Activated T-helper 1 cell treated with Interleukin-2 at 50 U/mL for 16 hours (primary cell): ENCODE measurements at regions not wholly inside any gene's neighbourhood (a gene's known extent, or its start where the extent isn't known, plus 50 kb on each side); places are given as distances from the start of the nearest gene placed in this dataset.

ENCODE experiments used
- DNase-seq: peaks from one replicate; pipeline ENCODE4 v3.0.0-alpha.2; 2020; ENCODE audit warnings: low read depth

DNA sequence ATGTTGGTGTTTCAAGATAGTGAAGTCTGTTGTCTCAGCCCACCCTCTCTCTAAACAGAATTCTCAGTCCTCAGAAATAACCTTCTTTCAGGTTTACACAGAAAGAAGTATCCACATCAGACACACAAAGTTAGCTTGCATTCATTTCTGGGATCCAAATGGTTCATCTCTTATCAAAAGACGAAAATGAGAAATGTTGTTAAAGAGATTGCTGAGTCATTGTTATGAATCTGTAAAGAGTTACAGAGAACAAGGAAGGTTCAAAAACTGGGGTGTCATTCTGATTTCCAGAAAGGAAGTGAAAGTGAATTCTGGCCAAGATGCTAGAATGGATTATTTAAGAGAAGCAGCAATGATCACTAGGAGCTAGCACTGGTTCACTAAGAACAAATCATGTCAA is 90.5 kb upstream of the ATXN1 start:
- no peak for DNase-seq

DNA sequence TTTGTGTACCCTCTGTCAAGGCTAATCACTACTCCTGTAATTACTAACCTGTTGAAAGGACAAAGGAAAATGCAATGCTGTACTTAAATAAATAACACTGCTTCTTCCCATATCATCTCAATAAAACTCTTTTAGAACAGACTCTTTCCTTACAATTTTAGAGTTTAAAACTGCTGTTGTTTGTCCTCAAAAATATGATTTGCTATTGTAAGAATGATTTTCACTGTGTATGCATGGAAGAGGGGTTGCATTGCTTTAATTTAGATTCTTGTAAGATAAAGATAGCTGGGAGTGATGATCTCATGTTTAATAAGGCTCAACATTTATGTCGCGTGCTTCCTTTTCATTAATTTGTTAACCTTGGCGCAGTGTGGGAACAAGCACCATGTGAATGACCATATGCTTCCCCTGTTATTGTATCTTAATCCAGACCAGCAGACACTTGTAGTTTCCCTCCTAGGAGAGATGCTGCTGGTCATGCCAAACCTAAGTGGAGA is 89.8 kb upstream of the ATXN1 start:
- no peak for DNase-seq

DNA sequence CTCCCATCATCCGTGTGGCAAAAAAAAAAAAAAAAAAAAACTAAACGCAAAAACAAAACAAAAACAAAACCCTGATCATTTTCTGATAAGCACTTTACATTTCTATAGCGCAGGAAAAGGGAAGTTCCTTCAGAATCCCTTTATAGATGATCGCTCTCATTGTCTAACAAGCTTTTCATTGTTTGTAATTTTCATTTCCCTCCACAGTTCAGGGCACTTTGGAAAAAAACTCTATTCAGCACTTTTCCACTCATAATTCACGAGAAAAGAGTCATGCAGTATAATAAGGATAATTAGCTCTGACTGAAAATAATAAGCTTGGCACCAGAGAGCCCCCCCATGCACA is 89.4 kb upstream of the ATXN1 start:
- no peak for DNase-seq

DNA sequence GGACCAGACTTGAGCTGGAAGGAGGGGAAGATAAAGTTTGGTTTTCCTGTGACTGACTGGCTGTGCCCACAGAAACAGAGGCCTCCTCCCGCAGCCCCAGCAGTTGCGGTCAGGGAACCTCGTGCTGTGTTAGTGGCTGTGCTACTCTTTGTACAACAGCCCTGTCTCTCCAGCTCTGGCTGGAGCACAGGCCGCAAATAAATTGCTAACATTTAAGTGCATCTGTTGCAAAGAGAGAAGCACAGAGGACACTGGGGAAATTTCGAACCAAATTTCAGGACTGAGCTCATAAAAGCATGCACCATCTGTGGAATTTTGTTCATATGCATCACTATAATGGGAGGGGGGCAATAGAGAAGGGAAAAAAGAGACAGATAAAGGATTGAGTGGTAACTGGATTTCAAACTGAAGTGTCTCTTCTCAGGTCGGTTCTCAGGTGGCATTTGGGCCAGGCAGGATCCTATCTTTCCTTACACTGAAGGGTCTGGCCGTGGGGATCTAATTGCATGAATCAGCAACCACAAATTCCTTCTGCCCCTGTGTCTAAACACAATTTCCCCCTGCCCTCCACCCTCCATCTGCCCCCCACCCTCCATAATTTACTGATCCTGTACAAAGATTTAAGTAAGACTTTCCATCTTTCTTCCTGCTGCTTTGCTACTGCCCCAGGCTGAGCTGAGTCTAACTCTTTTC is 88.9 kb upstream of the ATXN1 start:
- DNase-seq, result no peak

DNA sequence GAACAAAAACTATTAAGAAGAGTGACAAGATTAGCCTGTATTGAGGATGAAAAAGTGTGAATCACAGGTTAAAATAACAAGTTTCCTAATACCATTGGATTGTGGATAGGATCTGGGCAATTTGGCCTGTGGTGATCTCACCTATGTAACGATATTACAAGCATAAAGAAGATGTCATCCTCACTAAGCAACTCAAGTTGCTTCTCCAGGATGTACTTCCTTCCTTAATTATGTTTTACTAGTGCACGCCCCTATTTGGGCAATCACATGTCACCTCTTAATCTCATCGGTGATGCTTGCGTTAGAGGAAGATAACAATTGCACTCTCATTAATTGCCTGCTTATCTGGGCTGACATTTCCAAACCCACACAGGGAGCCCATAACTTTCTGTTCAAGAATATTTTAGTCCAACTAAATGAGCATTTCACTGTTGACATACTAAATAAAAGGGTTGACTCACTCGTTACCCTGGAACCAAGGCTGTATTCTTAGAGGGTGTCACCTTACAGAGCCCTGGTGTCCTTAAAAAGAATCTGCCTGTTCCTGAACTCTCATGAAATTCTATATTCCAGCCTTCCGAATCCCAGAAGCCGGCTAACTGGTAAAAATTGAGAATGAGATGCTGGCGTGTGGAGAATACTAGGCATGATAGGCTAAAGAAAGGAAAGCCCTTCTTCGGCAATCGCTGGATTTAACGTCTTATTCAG is 88.2 kb upstream of the ATXN1 start:
- DNase-seq, result no peak

DNA sequence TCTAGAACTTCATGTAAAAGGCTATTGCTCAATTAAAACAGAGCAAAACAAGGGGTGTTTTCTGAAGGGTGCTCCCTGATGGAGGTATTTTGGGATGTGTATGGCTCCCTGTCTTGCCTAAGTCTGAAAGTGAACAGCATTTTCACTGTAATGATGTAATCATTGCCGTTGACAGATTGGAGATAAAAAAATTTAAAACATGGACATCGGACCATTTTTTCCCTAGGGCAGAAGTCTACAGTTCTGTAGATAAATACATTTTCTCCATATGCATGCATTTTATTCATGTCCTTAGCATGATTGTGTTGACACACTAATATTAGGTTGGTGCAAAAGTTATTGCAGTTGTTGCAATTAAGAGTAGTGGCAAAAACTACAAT is 85.1 kb upstream of the ATXN1 start:
- DNase-seq, result no peak

DNA sequence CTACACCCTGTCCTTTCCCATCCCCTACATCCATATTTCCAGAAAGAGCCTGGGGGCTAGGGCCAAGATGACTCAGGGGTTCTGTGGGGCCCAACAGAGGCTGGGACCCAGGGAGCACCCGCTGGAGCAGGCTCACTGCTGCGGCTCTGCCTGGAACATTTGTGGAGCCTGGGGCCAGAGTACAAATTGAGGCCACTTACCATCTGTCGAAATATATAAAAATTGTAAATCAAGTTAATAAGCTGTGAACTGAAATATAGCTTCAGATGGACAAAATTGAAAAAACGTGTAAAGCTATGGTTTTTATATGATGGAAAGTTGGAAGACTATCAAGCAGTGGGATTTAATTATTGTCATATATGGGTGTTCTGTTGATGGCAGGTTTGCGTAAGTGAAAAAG is 82.9 kb upstream of the ATXN1 start:
- DNase-seq, result no peak

DNA sequence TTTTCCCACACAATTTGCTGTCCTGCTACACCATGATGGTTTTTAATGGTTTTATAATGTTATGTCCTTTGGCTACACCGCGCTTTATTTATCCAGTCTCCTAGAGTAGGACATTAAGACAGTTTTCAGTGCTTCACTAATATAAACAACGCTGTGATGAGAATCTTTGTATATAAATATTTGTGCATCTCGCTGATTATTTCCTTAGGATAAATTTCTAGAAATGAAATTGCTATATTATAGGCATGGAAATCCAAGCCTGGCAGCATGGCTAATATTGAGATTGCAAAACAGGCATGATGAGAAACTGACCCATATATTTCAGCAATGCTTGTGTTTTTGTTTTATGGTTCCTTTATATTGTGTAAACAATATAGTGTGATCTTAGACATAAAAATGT is 81.4 kb upstream of the ATXN1 start:
- no peak for DNase-seq

DNA sequence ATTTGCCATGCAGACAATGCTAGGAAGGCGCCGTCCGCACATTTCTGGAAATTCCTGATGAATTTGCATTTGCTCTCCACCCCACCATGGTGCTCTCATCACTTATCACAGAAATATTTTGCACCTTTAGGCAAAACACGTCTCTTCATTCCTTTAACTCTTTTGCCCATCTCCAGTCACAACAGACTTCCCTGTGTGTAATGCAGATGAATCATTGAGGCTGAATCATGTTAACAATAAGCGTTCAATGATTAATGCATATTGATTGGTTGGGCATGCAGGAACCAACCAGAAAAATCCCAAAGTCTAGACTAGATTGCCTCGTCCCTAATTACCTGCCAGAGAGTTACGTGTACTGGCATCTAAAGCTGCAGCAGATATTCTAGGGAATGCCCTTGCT is 80.0 kb upstream of the ATXN1 start:
- no peak for DNase-seq

DNA sequence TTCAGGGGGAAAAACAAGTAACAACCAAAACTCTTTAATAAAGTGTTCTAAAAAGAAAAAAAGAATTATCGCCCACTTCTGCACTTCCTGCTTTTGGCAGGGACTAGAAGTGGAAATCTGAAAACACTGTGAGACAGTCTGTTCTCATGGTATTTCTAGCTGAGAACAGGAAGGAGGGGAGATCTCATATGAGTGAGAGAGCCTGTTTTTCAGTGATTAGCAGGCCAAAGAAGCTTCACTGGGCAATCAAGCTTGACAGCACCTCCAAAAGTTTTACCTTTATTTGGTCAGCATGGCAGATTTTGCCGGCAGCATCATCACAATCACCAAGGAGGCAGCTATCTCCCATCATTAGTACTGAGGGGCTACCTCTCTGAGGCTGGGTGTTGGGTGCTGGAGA is 79.5 kb upstream of the ATXN1 start:
- no peak for DNase-seq

DNA sequence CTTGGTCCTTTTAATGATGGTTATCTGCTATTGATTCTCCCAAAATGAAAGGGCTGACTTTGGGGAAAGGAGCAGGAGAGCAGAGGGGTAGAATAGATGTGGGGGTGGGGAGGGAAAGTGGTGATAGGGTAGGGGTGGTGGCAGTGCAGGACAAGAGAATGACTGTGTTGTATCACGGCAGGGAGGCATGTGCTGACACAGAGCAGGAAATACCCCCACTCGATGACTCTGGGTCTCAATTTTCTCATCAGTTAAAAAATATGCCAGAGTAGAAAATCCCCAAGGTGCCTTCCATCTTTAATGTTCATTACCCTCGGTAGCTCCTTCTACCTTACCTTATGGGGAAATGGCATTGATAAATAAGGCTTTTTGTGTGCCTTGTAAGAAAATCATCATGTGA is 79.0 kb upstream of the ATXN1 start:
- no peak for DNase-seq

DNA sequence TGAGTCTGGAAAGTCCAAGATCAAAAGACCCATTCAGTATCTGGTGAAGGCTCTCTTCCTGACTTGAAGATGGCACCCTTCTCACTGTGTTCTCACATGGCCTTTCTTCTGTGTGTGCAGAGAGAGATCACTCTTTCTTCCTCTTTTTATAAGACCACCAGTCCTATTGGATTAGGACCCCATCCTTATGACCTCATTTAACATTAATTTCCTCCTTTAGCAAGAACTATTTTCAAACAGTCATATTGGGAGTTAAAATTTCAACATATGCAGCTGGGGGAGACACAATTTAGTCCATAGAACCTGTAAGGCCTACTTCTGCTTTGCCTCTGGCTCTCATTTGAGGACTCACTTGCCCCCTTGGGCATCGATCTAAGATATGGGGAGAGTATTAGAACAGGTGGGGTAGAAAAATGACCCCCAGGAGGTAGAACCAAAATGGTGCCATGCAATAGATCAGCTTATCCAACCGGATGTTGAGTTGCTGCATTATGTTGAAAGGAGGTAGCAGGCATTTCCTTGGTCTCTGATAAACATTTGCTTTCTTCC is 78.4 kb upstream of the ATXN1 start:
- DNase-seq, result no peak

DNA sequence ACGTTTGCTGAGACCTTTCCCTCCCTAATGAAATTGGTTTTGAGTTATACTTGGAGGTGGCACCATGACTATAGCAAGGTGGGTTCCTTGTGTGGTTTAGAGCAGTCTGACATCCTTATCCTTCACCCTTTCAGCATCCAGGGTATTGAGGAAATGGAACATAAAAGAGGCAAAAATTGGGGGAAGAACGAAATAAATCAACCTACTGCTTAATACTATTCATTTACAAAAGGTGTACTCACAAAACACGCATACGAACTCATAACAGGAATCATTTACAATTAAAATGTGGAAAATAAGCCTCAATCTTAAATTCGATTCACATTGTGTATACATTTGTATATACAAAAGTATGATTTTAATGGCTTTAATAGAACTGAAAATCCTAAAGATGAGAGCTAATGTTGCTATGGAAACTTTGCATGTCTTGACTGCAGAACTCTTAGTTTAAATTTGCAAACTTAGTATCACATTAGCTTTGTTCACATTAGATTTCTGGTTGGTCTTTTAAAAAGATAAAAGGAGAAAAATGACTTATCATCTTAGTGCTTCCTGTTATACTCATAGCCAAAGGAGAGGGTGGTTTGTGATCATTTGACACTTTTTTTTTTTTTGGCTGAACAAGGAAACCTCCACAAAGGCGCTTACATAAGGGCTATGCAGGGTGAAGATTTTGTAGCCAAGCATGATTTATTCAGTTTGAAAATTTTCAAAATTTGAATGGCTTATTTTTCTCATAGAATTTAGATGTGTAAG is 76.1 kb upstream of the ATXN1 start:
- no peak for DNase-seq

DNA sequence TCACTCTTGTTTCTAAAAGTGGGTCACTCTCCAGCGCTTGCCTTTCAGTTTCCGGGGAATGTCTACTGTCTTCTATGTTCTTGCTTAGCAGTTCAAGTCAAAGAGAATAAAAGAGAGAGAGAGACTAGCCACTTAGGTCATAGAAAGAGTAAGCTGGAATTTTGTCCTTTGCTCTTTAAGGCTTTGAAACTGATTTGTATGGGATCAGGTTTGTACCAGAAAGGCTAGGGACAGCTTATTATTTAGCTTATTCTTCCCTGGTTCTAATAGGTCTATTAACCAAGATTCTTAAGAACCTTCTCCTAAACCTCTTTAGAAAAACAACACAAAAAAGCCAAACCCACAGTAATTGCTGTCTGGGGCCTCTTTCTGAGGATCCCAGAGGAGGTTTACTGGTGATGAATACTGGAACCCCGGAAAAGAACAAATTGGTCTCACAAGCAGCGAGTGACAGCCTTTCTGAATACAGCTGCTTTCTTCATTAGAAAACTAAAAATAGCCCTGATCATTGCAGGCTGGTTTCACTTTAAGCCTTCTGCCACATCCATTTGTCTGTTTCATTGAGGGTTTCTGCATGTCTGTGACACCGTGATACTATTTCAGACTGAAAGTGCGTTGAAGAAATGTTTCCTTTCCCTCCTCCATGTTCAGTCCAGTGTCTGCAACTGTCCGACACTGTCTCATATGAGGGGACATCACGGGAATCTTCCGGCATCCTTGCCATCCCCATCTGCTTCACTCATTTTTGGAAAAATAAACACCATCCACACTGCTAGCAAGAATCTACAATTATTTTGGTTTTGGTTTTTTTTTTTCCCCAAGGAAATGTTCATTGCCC is 75.1 kb upstream of the ATXN1 start:
- no peak for DNase-seq

DNA sequence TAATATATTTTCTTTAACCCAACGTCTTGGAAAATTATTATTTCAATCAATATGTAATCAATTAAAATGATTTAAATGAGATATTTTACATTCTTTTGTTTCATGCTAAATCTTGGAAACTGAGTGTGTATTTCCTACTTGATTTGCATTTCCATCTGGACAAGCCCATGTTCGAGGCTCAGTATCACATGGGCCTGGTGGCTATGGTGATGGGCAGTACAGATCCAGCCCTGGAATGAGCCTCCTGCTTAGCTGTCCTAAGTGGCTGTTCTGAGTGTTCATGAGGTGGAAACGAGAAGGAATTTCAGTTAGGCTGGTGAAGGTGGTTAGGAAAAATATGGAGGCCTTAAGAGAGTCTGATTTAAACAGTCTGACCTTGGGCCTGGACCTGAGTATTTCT is 73.0 kb upstream of the ATXN1 start:
- no peak for DNase-seq

DNA sequence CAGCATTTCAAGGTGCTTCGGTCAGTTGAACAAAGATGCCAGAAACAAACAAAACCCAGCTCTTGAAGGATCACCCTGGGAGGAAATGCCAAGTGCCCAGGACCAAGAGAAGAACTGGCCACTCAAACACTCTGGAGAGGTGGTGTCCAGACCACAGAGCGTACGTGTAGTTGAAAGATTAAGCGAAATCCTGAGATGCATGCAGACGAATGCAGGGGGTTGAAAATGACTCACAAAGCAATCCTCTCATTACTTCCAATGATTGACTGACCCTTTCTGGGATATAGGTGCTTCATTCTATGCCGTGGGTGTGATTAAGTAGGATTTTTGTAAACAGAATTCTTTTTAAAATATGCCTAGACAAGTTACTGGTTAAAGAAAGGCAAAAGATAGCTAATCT is 71.5 kb upstream of the ATXN1 start:
- DNase-seq, result no peak

DNA sequence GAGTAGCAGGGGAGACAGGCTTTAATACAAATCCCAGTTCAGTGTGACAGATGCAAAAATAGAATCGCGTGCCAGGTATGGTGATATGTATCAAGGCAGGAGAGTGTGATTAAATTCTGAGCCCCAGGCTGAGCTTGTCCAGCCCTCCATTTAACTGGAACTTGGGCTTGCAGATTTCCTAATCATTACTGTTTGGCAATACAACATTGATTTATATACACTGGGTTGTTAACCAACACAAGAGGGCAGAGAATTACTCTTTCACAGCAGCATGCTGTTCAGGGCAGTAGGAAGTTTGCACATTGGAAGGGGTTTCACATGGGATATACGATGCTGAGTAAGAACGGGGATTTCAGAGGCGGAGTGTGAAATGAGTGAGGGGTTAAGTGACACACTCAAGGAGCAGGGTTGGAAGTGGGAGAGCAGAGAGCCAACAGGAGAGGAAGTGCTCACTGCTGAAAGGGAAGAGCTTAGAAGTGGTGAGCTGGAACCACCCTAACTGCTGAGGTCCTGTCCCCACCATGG is 70.8 kb upstream of the ATXN1 start:
- no peak for DNase-seq

DNA sequence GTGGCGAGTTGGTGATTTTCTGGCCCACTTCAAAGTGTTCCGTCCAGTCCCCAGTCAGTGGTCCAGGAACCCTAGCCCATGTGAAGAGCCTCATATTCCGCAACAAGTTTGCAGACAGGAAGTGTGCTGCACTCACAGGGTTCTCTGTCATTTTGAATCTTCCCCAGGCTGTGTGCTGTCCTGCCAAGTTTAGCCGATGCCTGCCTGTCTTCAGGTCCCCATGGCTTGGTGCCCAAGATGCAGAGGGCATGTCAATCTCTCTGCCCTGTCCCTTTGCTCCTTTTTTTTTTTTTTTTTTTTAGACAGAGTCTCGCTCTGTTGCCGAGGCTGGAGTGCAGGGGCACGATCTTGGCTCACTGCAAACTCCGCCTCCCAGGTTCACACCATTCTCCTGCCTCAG is 69.9 kb upstream of the ATXN1 start:
- no peak for DNase-seq

DNA sequence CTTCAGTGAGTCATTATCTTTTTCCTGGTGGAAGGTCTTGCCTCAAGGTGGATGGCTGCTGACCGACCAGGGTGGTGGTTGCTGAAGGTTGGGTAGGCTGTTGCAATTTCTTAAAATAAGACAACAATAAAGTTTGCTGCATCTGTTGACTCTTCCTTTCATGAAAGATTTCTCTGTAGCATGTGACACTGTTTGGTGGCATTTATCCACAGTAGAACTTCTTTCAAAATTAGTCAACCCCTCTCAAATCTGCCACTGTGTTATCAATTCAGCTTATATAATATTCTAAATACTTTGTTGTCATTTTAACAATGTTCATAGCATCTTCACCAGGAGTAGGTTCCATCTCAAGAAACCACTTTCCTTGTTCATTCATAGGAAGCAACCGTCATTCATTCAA is 66.8 kb upstream of the ATXN1 start:
- DNase-seq, result no peak

DNA sequence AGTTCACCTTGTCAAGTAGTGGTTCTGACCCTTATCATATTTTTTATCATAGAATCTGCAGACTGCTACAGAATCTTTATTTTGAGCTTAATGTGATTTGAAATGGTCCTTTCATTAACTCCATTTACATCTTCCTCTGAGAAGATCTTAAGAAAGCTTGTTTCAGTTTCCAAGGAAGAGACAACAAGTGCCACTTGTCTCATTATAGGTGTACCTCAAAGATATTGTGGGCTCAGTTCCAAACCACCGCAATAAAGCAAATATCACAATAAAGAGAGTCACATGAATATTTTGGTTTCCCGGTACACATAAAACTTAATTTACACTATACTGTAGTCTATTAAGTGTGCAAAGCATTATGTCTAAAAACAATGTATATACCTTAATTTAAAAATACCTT is 66.4 kb upstream of the ATXN1 start:
- no peak for DNase-seq

DNA sequence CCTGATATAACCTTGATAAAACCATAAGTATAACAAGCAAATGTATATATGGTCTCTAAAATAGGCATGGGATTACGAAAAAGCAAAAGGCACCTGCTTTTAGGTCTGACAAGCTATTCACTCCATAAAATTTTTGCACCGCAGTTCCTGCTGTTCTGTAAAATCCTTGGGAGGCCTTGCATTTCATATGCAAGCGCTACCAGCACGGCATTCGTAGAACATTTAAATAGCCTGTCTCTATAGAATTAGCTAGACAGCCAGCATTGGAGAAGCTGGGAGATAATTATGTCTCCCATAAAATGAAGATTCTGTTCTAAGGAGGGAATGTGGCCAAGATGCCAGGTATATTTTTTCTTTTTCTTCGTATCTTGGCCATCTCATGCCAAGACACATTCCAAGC is 64.5 kb upstream of the ATXN1 start:
- DNase-seq, result no peak
